Spleen (tissue), 7 donors: ENCODE measurements at regions not wholly inside any gene's neighbourhood (a gene's known extent, or its start where the extent isn't known, plus 50 kb on each side); places are given as distances from the start of the nearest gene placed in this dataset.

Experiments
- CTCF ChIP-seq, 11 experiments: fragments of 200-600 bp in 7 of 11; fragments of 450-650 bp in 4 of 11; sonication (generic) in 4 of 11; IDR thresholded peaks in 8 of 11; conservative IDR thresholded peaks in 3 of 11; 1 replicate in 7 of 11; 2 replicates in 4 of 11; pipeline versions ENCODE4 v1.4.0 to v1.8.0; 2016 to 2021; ENCODE audit warnings: antibody characterized with exemption in 11 of 11, inconsistent platforms in 4 of 11, mild to moderate bottlenecking in 1 of 11
- POLR2A ChIP-seq, 3 donors: fragments of 450-650 bp; IDR thresholded peaks; one replicate each; pipeline ENCODE4 v1.5.1; 2017; ENCODE audit warnings: antibody characterized with exemption in 3 of 3, mild to moderate bottlenecking in 1 of 3
- donor health status: DM: no; HTN: no; CAD: no; lungs with moderate emphysema.
- donor health status: DM: no; HTN: no; CAD: no.
- donor health status: DM: no; HTN: no; CAD: no.

- TF ChIP-seq CTCF (IDR thresholded peaks at IDR 0.05 in 8 of 11, conservative IDR thresholded peaks at IDR 0.05 in 3 of 11) (no peak), POLR2A (IDR thresholded peaks at IDR 0.05) (no peak)
Observed at GRCh38 chr15:29962407-29962806, 120.3 kb upstream of the GOLGA8J start.
